ENCODE measurements at regions not wholly inside any gene's neighbourhood (a gene's known extent, or its start where the extent isn't known, plus 50 kb on each side); places are given as distances from the start of the nearest gene placed in this dataset.

- no peak for TF ChIP-seq CTCF (IDR thresholded peaks at IDR 0.05; ENCODE audit: insufficient read depth, low read length, poor library complexity, severe bottlenecking)
- TF ChIP-seq EZH2phosphoT487 (conservative IDR thresholded peaks at IDR 0.05; ENCODE audit: low read length), result no peak
These were observed 459.1 kb downstream of the SOX9 start for GRCh38 chr17:72579990-72580320.
